HG02852 (cell line): ENCODE measurements at regions not wholly inside any gene's neighbourhood (a gene's known extent, or its start where the extent isn't known, plus 50 kb on each side); places are given as distances from the start of the nearest gene placed in this dataset.
"Not testable (repeated sequence)": the region's sequence is repeated elsewhere in the genome, so short reads cannot be mapped to it uniquely, and the experiment has no call there.

Experiments
- ATAC-seq: cut with Tn5 transposase; IDR thresholded peaks from one replicate; pipeline ENCODE4 v1.9.1; 2021; ENCODE audit warnings: mild to moderate bottlenecking, moderate library complexity; ENCODE audit not compliant: unreplicated experiment

GRCh38 chr2:64742678-64743077 is 89.0 kb upstream of the SERTAD2 start:
- ATAC-seq, result no peak

GRCh38 chr2:64743739-64744330 is 90.1 kb upstream of the SERTAD2 start:
- no peak for ATAC-seq

GRCh38 chr2:64745562-64745961 is 91.8 kb upstream of the SERTAD2 start:
- no peak for ATAC-seq

- ATAC-seq, result not testable (repeated sequence)
Observed at GRCh38 chr2:64747690-64748091, 94.0 kb upstream of the SERTAD2 start.

- no peak for ATAC-seq
Observed at GRCh38 chr2:64748147-64748546, 94.4 kb upstream of the SERTAD2 start.

- ATAC-seq, result no peak
Observed at GRCh38 chr2:64748561-64748960, 94.8 kb upstream of the SERTAD2 start.

- ATAC-seq, result no peak
Observed at GRCh38 chr2:64749446-64749845, 95.7 kb upstream of the SERTAD2 start.

- no peak for ATAC-seq
Observed at GRCh38 chr2:64750001-64750816, 96.5 kb upstream of the SERTAD2 start.

- peak; percentile 78 for ATAC-seq
Observed at GRCh38 chr2:64750817-64751285, 97.1 kb upstream of the SERTAD2 start.

- peak; percentile 80 for ATAC-seq
Observed at GRCh38 chr2:64751286-64752260, 97.9 kb upstream of the SERTAD2 start.

GRCh38 chr2:64753399-64753798 is 99.7 kb upstream of the SERTAD2 start:
- ATAC-seq, result no peak

GRCh38 chr2:64754570-64754969 is 100.9 kb upstream of the SERTAD2 start:
- ATAC-seq, result no peak

- ATAC-seq, result no peak
Observed at GRCh38 chr2:64757126-64757525, 103.4 kb upstream of the SERTAD2 start.

GRCh38 chr2:64760128-64760527 is 106.4 kb upstream of the SERTAD2 start:
- no peak for ATAC-seq

GRCh38 chr2:64762301-64762997 is 108.7 kb upstream of the SERTAD2 start:
- ATAC-seq, result no peak

- no peak for ATAC-seq
Observed at GRCh38 chr2:64763126-64763525, 109.4 kb upstream of the SERTAD2 start.

GRCh38 chr2:64765160-64765805 is 111.6 kb upstream of the SERTAD2 start:
- no peak for ATAC-seq

- no peak for ATAC-seq
Observed at GRCh38 chr2:64766841-64767669, 113.3 kb upstream of the SERTAD2 start.
